ENCODE measurements at regions not wholly inside any gene's neighbourhood (a gene's known extent, or its start where the extent isn't known, plus 50 kb on each side); places are given as distances from the start of the nearest gene placed in this dataset.

DNA sequence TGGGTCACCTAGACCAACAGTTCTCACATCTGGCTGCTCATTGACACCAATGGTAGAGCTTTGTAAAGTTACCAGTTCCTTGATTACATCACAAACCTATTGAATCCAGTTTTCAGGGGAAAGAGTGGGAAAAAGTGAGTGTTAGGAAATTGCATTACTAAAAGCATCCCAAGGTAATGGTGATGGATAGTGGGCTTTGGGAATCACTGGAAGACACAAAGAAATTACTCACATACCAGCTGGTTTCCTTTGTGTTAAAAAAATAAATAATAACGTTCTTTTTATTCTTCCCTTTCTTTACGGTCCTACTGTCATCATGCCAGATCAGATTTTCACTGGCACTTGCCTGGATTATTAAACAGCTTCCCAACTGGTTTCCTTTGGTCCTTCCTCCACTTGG, 370.7 kb downstream of the RFPL4B start:
- no peak for DNase-seq (ENCODE audit: low spot score)

DNA sequence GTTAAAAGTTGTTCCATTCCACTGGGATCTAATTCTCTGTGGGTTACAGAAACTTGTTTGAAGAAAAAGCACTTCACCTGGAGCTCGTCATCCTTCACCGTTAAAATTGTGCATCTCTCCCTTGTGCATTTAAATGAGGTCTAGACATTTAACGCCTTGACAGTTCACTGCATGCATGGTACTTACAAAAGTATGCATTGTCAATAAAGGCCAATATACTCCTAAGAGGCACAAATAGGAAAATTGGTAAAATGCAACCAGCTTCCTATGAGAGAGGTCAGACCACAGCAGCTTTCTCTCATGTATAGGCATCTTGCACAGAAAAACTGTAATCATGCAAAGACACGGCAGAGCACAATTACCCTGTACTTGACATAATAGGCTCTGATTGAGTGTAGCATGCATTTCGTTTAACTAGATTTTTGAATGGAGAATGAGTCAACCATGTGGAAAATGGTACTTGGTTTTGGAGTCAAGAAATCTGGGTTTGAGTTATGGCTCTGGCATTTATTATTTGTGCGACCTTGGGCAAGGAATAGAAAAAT, 378.5 kb downstream of the RFPL4B start:
- no peak for DNase-seq (ENCODE audit: low spot score)

DNA sequence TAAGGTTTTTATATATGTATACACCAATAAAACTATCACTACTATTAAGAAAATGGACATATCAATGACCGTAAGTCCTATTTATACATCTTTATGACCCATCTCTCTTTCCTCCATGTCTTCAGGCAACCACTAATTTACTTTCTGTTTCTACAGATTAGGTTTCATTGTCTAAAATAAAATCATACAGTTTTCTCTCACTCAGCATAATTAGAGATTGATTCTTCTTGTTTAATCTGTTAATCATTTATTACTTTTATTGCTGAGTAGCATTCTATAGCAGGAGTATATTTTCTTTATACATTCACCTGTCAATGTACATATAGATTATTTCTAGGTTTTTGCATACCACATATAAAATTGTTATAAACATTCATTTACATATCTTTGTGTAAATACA, 388.0 kb downstream of the RFPL4B start:
- no peak for DNase-seq (ENCODE audit: low spot score)

- DNase-seq (ENCODE audit: low spot score): no peak
Observed at GRCh38 chr6:112739766-112740165, 392.6 kb downstream of the RFPL4B start.

DNA sequence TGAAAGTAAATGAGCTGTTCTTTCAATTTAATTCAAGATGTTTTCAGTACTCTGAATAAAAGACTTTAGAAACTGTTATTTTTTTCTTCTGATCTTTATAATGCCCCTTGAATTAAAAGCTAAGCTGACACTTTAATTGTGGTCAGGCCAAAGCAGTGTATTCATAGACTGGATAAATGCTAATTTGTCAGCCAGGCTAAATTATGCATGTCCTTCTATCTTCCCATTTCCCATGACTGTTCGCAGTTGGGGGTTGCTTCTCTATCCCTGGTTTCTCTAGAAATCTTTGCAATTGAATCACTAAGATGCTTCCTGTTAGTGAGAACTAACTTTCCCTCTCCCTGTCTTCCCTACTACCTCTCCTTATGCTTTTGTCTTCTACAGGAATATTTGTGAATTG, 396.2 kb downstream of the RFPL4B start:
- no peak for DNase-seq (ENCODE audit: low spot score)

GRCh38 chr6:112744827-112745226, 397.7 kb downstream of the RFPL4B start:
- DNase-seq (ENCODE audit: low spot score): no peak

DNA sequence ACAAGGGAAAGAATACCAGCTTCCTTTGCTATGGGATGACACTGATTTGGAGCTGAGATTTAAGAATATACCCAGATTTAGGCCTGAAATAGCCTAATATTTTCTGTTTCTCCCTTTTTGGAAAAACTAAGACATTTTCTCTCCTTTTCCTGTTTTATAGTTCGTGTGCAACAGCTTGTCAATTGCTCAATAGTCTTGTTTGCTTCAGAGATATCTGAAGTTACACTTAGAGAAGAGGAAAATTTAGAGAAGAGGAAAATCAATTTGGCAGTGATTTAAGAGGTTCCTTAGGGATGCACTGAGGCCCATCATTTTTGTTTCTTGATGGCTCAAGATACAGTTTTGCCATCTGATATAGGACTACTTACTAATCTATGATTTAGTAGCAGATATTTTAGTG, 398.6 kb downstream of the RFPL4B start:
- DNase-seq (ENCODE audit: low spot score): no peak

DNA sequence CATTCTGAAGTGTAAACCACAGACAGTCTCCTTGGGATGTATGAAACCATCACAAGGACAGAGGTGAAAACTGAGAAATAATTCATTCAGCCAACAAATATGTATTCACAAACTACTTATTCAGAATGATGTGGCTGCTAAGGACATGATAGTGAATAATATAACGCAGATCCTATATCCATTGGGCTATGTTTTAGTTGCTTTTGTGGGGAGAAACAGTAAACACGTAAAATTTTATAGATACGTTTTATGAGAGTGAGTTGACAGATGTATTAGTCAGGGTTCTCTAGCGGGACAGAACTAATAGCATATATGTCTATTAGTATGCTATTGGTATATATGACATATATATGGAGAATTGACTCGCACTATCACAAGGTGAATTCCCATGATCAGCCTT, 402.5 kb downstream of the RFPL4B start:
- no peak for DNase-seq (ENCODE audit: low spot score)

DNA sequence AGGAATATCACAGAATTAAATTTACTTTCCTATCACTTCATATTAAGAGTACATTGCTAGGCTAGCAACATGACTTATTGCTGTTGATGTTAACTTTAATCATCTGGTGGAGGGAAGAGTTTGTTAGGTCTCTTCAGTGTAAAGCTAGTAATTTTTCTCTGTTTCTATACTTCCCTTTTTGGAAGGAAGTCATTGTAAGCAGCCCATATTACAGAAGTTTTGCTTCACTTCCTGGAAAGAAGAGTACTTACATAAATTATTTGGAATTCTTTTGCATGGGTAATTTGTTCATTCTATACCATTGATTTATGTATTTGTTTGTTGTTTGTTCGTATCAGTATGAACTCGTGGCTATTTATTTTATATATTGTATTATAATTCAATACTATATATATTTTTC, 405.2 kb downstream of the RFPL4B start:
- DNase-seq (ENCODE audit: low spot score): no peak

GRCh38 chr6:112752791-112753190, 405.7 kb downstream of the RFPL4B start:
- DNase-seq (ENCODE audit: low spot score): no peak

DNA sequence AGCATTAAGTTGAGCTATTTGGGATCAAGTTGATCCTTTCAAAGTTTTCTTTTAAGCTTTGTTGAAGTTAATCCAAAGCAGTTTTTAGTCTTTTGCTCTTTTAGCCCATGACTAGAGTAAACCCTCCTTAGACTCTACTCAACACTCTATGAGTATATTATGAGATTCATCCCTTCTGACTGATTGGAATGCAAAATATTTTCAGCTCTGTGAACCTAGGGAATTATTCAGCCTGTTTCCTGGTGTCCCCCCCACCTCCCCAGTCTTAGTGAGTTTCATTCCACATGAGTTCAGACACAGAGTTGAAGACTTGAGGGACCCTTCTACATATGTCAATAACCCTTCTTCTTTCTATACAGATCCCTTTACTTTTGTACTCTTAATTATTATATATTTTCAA, 413.7 kb downstream of the RFPL4B start:
- DNase-seq (ENCODE audit: low spot score): no peak

- no peak for DNase-seq (ENCODE audit: low spot score)
Observed at GRCh38 chr6:112761740-112762139, 414.6 kb downstream of the RFPL4B start.

- DNase-seq (ENCODE audit: low spot score): no peak
Observed at GRCh38 chr6:112764377-112764776, 417.2 kb downstream of the RFPL4B start.

DNA sequence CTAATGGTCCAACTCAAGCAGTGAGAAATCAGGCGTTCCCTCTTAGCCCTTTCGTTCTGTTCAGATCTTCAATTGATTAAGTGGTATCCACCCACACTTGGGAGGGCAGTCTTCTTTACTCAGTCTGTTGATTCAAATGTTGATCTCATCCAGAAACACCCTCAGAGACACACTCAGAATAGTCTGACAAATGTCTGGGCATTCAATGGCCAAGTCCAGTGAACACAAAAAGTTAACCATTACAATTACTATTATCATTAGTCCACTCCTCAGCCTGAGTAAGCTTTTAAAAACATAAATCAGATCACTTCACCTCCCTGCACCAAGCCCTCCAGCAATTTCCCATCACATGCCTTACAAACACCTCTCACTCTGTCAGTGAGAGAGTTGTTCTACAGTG, 423.2 kb downstream of the RFPL4B start:
- DNase-seq (ENCODE audit: low spot score): no peak

- no peak for DNase-seq (ENCODE audit: low spot score)
Observed at GRCh38 chr6:112773187-112773586, 426.1 kb downstream of the RFPL4B start.

- no peak for DNase-seq (ENCODE audit: low spot score)
Observed at GRCh38 chr6:112774319-112774718, 427.2 kb downstream of the RFPL4B start.

GRCh38 chr6:112780498-112781096, 433.5 kb downstream of the RFPL4B start:
- DNase-seq (ENCODE audit: low spot score): peak; percentile 58

DNA sequence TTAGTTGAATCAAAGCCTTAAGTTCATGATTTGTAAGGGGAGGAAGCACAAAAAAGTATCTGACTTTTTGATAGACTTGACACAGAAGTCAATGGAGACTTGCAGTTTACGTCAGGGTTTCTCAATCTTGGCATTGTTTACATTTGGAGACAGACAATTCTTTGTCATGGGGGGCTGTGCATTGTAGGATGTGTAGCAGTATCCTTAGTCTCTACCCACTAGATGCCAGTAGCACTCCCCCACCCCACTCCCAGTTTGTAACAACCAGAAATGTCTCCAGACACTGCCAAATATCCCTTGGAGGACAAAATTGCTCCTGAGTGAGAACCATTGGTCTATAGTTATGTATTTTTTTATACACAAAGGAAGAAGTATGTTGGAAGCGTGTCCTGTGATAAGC, 434.1 kb downstream of the RFPL4B start:
- no peak for DNase-seq (ENCODE audit: low spot score)

GRCh38 chr6:112785408-112785807, 438.3 kb downstream of the RFPL4B start:
- DNase-seq (ENCODE audit: low spot score): no peak

DNA sequence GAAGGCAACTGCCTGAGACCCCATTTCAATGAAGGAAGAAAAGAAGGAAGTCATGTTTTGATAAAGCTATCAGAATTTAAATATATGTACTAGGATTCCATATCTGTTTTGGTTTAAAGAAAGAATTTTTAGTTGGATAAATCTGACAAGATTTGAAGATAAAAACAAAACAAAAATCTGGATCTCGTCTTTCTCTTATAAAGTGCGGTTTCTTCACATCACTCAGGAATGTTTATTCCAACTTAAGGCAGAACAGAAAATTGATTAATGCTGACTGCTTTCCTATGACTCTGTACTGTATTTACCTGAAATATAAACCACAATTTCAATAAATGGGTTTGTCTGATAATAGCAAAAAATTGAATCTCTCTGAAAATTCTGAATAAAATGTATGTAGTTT, 439.7 kb downstream of the RFPL4B start:
- DNase-seq (ENCODE audit: low spot score): no peak

- DNase-seq (ENCODE audit: low spot score): no peak
Observed at GRCh38 chr6:112787371-112787770, 440.2 kb downstream of the RFPL4B start.

DNA sequence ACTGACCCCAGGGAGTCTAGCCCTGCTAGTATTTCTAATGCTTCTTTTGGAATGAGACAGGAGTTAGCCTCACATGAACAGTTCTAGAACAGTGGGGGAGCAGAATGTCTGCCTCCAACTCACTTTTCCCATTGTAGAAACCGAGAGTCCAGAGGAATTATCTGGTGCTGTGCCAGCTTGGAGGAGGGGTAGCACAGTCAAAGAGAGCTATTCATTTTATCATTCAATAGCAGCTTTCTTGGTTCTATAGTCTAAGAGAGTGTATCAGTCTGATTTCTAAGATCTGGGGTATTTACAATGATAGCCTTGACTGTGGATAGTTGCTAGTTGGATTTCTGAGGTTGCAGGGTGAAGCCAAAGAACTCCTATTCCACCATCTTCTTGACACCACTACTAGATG, 448.2 kb downstream of the RFPL4B start:
- DNase-seq (ENCODE audit: low spot score): no peak

DNA sequence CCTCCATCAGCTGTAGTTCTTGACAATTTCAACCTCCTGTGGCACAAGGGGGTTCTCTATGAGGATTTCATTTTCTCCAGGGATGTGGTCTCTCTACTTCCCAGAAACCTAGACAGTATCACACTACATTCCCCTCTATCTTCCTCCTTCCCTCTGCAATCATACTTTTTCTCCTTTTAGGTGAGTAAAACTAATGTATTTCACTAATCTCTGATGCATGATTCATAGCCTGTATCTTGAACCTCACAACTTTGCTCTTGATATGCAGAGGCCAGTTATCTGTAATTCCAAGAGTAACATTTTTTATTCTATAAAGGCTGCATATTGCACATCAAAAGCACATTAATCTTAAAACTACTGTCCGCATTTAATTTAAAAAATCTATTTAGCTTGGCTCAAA, 449.6 kb downstream of the RFPL4B start:
- no peak for DNase-seq (ENCODE audit: low spot score)

DNA sequence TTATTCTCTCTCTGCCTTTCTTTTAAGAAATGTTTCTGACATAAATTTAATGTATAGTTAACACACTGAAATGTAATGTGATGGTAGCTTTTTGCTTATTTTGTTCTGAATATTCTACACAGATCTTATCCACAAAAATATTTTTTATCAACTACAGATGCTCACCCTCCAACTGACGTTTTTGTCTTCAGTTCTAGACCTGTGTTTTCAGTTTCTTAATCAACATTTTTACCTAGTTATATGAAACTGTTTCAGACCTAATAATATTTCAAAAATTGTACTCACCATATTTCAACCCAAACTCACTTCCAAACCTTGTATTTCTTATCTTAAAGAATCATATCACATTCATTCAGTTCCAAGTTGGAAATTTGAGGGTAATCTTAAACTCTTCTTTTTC, 452.8 kb downstream of the RFPL4B start:
- DNase-seq (ENCODE audit: low spot score): no peak

- no peak for DNase-seq (ENCODE audit: low spot score)
Observed at GRCh38 chr6:112800439-112800838, 453.3 kb downstream of the RFPL4B start.
